K562 (cell line): ENCODE measurements at regions not wholly inside any gene's neighbourhood (a gene's known extent, or its start where the extent isn't known, plus 50 kb on each side); places are given as distances from the start of the nearest gene placed in this dataset.

ENCODE experiments used
- BACH1 ChIP-seq: fragments of 200-800 bp; sonication (Bioruptor generic); IDR thresholded peaks from 2 replicates; pipeline ENCODE4 v1.6.1; 2016; ENCODE audit warnings: missing genetic modification characterization, missing compliant biosample characterization
- CBFB ChIP-seq: sonication (generic); formaldehyde crosslinking; IDR thresholded peaks from 2 replicates; pipeline ENCODE4 v1.4.0; 2020; ENCODE audit warnings: mild to moderate bottlenecking, missing genetic modification reagents
- EZH2 ChIP-seq: IDR thresholded peaks from 2 replicates; pipeline ENCODE4 v1.6.1; 2012; ENCODE audit warnings: low read depth, mild to moderate bottlenecking, inconsistent platforms, low read length, borderline replicate concordance
- FOXK2 ChIP-seq, 2 experiments: fragments of 450-650 bp; IDR thresholded peaks in 1 of 2; conservative IDR thresholded peaks in 1 of 2; 2 replicates each; pipeline ENCODE4 v1.6.1; 2016; ENCODE audit warnings: low read depth in 2 of 2, mild to moderate bottlenecking in 1 of 2
- HES1 ChIP-seq: fragments of 450-650 bp; IDR thresholded peaks from 2 replicates; pipeline ENCODE4 v1.6.1; 2016; ENCODE audit warnings: low read depth, mild to moderate bottlenecking, moderate library complexity
- HLTF ChIP-seq: fragments of 450-650 bp; IDR thresholded peaks from 2 replicates; pipeline ENCODE4 v1.6.1; 2016
- KAT7 ChIP-seq: sonication (generic); formaldehyde crosslinking; IDR thresholded peaks from 2 replicates; pipeline ENCODE4 v1.8.0; 2022; ENCODE audit warnings: missing genetic modification reagents, mild to moderate bottlenecking, borderline replicate concordance
- NELFE ChIP-seq: IDR thresholded peaks from 2 replicates; pipeline ENCODE4 v1.6.1; 2011; ENCODE audit warnings: mild to moderate bottlenecking; ENCODE audit not compliant: insufficient read depth, insufficient read length
- NFE2L1 ChIP-seq: fragments of 450-650 bp; IDR thresholded peaks from 2 replicates; pipeline ENCODE4 v1.6.1; 2016; ENCODE audit warnings: missing genetic modification characterization, low read depth, mild to moderate bottlenecking, missing compliant biosample characterization, moderate library complexity, borderline replicate concordance
- PHTF2 ChIP-seq: fragments of 250-450 bp; sonication (Bioruptor Pico); IDR thresholded peaks from 2 replicates; pipeline ENCODE4 v1.5.0; 2021; ENCODE audit warnings: mild to moderate bottlenecking
- RHOXF2B ChIP-seq: fragments of 250-450 bp; sonication (Bioruptor Pico); conservative IDR thresholded peaks from 2 replicates; pipeline ENCODE4 v1.5.1; 2021
- SMAD3 ChIP-seq: fragments of 450-650 bp; formaldehyde crosslinking; conservative IDR thresholded peaks from 2 replicates; pipeline ENCODE4 v1.4.0; 2020; ENCODE audit warnings: mild to moderate bottlenecking
- SOX6 ChIP-seq: fragments of 450-650 bp; IDR thresholded peaks from 2 replicates; pipeline ENCODE4 v1.6.1; 2014; ENCODE audit warnings: mild to moderate bottlenecking
- TAF15 ChIP-seq: fragments of 200-400 bp; formaldehyde crosslinking; IDR thresholded peaks from 2 replicates; pipeline ENCODE4 v1.6.1; 2017; ENCODE audit warnings: mild to moderate bottlenecking, low read depth, low read length, moderate library complexity
- TSHZ1 ChIP-seq: fragments of 250-450 bp; sonication (Bioruptor Pico); IDR thresholded peaks from 2 replicates; pipeline ENCODE4 v1.4.0; 2020; ENCODE audit warnings: mild to moderate bottlenecking, moderate library complexity
- ZNF232 ChIP-seq: sonication (generic); formaldehyde crosslinking; IDR thresholded peaks from 2 replicates; pipeline ENCODE4 v1.8.0; 2022; ENCODE audit warnings: mild to moderate bottlenecking, missing genetic modification reagents
- ZNF507 ChIP-seq: conservative IDR thresholded peaks from 2 replicates; pipeline ENCODE4 v1.6.1; 2017; ENCODE audit warnings: missing genetic modification characterization, missing compliant biosample characterization
- TF ChIP-seq, protein P1 (sequence below): fragments of 250-450 bp; sonication (Bioruptor Pico); IDR thresholded peaks from 2 replicates; pipeline ENCODE4 v1.4.0; 2020
- TF ChIP-seq, protein P2 (sequence below): fragments of 450-650 bp; conservative IDR thresholded peaks from 2 replicates; pipeline ENCODE4 v1.6.1; 2016; ENCODE audit warnings: missing genetic modification characterization, low read depth, mild to moderate bottlenecking, missing compliant biosample characterization, moderate library complexity

DNA sequence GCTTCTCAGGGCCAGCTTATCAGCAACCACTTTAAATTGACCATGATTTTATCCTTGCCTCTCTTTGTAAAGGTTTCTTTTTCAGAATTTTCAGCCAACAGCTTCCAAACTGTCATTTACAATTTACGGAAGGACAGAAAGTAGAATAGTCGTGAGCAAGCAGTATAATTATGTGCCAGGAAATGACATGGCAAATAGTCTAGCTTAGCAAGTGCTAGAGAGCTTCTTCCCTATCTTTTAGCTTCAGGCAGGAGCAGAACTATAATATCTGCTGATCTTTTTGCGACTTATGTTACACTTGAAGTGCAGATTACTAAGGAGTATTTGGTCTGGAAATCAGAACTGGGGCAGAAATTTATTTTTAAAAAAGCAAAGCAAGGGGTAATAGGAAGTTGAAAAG, 123.0 kb upstream of the AP1S2 start (continued):
- TF ChIP-seq, protein P1, sequence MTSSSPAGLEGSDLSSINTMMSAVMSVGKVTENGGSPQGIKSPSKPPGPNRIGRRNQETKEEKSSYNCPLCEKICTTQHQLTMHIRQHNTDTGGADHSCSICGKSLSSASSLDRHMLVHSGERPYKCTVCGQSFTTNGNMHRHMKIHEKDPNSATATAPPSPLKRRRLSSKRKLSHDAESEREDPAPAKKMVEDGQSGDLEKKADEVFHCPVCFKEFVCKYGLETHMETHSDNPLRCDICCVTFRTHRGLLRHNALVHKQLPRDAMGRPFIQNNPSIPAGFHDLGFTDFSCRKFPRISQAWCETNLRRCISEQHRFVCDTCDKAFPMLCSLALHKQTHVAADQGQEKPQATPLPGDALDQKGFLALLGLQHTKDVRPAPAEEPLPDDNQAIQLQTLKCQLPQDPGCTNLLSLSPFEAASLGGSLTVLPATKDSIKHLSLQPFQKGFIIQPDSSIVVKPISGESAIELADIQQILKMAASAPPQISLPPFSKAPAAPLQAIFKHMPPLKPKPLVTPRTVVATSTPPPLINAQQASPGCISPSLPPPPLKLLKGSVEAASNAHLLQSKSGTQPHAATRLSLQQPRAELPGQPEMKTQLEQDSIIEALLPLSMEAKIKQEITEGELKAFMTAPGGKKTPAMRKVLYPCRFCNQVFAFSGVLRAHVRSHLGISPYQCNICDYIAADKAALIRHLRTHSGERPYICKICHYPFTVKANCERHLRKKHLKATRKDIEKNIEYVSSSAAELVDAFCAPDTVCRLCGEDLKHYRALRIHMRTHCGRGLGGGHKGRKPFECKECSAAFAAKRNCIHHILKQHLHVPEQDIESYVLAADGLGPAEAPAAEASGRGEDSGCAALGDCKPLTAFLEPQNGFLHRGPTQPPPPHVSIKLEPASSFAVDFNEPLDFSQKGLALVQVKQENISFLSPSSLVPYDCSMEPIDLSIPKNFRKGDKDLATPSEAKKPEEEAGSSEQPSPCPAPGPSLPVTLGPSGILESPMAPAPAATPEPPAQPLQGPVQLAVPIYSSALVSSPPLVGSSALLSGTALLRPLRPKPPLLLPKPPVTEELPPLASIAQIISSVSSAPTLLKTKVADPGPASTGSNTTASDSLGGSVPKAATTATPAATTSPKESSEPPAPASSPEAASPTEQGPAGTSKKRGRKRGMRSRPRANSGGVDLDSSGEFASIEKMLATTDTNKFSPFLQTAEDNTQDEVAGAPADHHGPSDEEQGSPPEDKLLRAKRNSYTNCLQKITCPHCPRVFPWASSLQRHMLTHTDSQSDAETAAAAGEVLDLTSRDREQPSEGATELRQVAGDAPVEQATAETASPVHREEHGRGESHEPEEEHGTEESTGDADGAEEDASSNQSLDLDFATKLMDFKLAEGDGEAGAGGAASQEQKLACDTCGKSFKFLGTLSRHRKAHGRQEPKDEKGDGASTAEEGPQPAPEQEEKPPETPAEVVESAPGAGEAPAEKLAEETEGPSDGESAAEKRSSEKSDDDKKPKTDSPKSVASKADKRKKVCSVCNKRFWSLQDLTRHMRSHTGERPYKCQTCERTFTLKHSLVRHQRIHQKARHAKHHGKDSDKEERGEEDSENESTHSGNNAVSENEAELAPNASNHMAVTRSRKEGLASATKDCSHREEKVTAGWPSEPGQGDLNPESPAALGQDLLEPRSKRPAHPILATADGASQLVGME (CRISPR knock-in tag): no peak
- no peak for TF ChIP-seq TSHZ1 (CRISPR knock-in tag)
- peak; percentile 55; the same call in 1 of the 2 replicates for TF ChIP-seq SOX6
- TF ChIP-seq CBFB (CRISPR knock-in tag): no peak
- no peak for TF ChIP-seq NFE2L1 (tag)
- no peak for TF ChIP-seq FOXK2 (conservative IDR thresholded peaks at IDR 0.05 in 1 of 2, IDR thresholded peaks at IDR 0.05 in 1 of 2; ENCODE audit: low read depth in 2 of 2)
- no peak for TF ChIP-seq ZNF232 (CRISPR knock-in tag)
- TF ChIP-seq KAT7: no peak
- peak; percentile 26; the same call in 1 of the 2 replicates for TF ChIP-seq BACH1 (tag)
- no peak for TF ChIP-seq PHTF2
- no peak for TF ChIP-seq ZNF507 (tag)
- TF ChIP-seq SMAD3: 0 out of 2 replicates have a peak, but pooled peaks have one; percentile 22
- no peak for TF ChIP-seq RHOXF2B (CRISPR knock-in tag)
- TF ChIP-seq TAF15: no peak
- TF ChIP-seq, protein P2, sequence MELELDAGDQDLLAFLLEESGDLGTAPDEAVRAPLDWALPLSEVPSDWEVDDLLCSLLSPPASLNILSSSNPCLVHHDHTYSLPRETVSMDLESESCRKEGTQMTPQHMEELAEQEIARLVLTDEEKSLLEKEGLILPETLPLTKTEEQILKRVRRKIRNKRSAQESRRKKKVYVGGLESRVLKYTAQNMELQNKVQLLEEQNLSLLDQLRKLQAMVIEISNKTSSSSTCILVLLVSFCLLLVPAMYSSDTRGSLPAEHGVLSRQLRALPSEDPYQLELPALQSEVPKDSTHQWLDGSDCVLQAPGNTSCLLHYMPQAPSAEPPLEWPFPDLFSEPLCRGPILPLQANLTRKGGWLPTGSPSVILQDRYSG (tag): no peak
- TF ChIP-seq EZH2: no peak
- no peak for TF ChIP-seq NELFE
- TF ChIP-seq HES1: no peak
- TF ChIP-seq HLTF: no peak
